Psoas muscle (tissue), 7 donors: ENCODE measurements at regions not wholly inside any gene's neighbourhood (a gene's known extent, or its start where the extent isn't known, plus 50 kb on each side); places are given as distances from the start of the nearest gene placed in this dataset.

Experiments
- ATAC-seq, 4 donors: fragments of 200-7000 bp; cut with Tn5 transposase; one replicate each; pipeline ENCODE4 v1.9.1; 2020; ENCODE audit warnings: moderate library complexity in 3 of 4, mild to moderate bottlenecking in 2 of 4
- DNase-seq, 2 donors: peaks; one replicate each; pipeline ENCODE4 v3.0.0-alpha.2; 2020
- H3K27ac ChIP-seq: fragments of 200-600 bp; one replicate; pipeline ENCODE4 v1.8.0; 2022
- H3K27me3 ChIP-seq, 3 donors: fragments of 200-600 bp in 1 of 3; one replicate each; pipeline versions ENCODE4 v1.6.1 to v1.8.0; 2013 to 2022; ENCODE audit warnings: low read length in 2 of 3, mild to moderate bottlenecking in 2 of 3, moderate library complexity in 1 of 3; ENCODE audit not compliant: insufficient read depth in 3 of 3
- H3K36me3 ChIP-seq, 2 donors: fragments of 200-600 bp in 1 of 2; one replicate each; pipeline versions ENCODE4 v1.6.1 to v1.8.0; 2013 to 2022; ENCODE audit warnings: low read depth in 1 of 2, mild to moderate bottlenecking in 1 of 2, moderate library complexity in 1 of 2; ENCODE audit not compliant: insufficient read depth in 1 of 2
- H3K4me1 ChIP-seq: fragments of 200-600 bp; one replicate; pipeline ENCODE4 v1.8.0; 2022
- H3K4me3 ChIP-seq: fragments of 200-600 bp; one replicate; pipeline ENCODE4 v1.8.0; 2022; ENCODE audit warnings: mild to moderate bottlenecking
- H3K9me3 ChIP-seq: fragments of 200-600 bp; one replicate; pipeline ENCODE4 v1.8.0; 2022
- CTCF ChIP-seq: fragments of 200-600 bp; IDR thresholded peaks from one replicate; pipeline ENCODE4 v1.8.0; 2022; ENCODE audit warnings: antibody characterized with exemption
- WGBS, 3 donors: extraction: QIAGEN DNeasy Blood & Tissue Kit; methylation state at CpG; one replicate each; pipeline versions ENCODE4 v1.1.6 to v1.1.7; 2013; 5-methylcytosine and 5-hydroxymethylcytosine counted together
- intact Hi-C, 2 donors: fragments of 100-400 bp; cut with DNase I; formaldehyde crosslinking; loops; one replicate each; pipeline versions ENCODE4 v1.11.0 to v1.14.2; 2022
- donor health status: healthy with polysubstance abuse.
- donor health status: DM: no; HTN: no; CAD: no; lungs with moderate emphysema.
- donor health status: Bipolar disorder and iron deficiency.
- donor health status: healthy.
- donor health status: DM: yes; HTN: yes; CAD: no.
- donor health status: DM: no; HTN: no; CAD: no.
- donor health status: DM: yes; HTN: yes; CAD: no.

GRCh38 chr16:64094992-64095634, 1026.8 kb downstream of the CDH11 start:
- WGBS, 3 donors: 69 to 81% (median 74%) methylated on average over 7 of the region's 7 CpGs
- no peaks in the 10 kb centered on the region for H3K27me3 ChIP-seq
- intact Hi-C loops: loop anchor here in 1 of 2 donors (10.0 kb wide), 1 partner anchor 380 kb away; no protein-coding TSS in a partner anchor
- TF ChIP-seq CTCF: no peak
- H3K36me3 ChIP-seq: no peaks in the 10 kb centered on the region
- ATAC-seq (no peak), DNase-seq (no peak)
- no peaks in the 10 kb centered on the region for H3K4me1 ChIP-seq
- H3K9me3 ChIP-seq: no peaks in the 10 kb centered on the region
- no peak overlapping the region for H3K27ac ChIP-seq
- H3K4me3 ChIP-seq: no peak overlapping the region

GRCh38 chr16:64094181-64094965, 1027.5 kb downstream of the CDH11 start:
- H3K4me1 ChIP-seq: no peaks in the 10 kb centered on the region
- DNase-seq (no peak), ATAC-seq (no peak)
- intact Hi-C loops: loop anchor here in 1 of 2 donors (10.0 kb wide), 1 partner anchor 380 kb away; no protein-coding TSS in a partner anchor
- 39 to 65% (median 44%) methylated on average over 4 of the region's 4 CpGs for WGBS, 3 donors
- H3K9me3 ChIP-seq: no peaks in the 10 kb centered on the region
- no peaks in the 10 kb centered on the region for H3K36me3 ChIP-seq
- H3K4me3 ChIP-seq: no peak overlapping the region
- H3K27ac ChIP-seq: no peak overlapping the region
- H3K27me3 ChIP-seq: no peaks in the 10 kb centered on the region
- no peak for TF ChIP-seq CTCF

DNA sequence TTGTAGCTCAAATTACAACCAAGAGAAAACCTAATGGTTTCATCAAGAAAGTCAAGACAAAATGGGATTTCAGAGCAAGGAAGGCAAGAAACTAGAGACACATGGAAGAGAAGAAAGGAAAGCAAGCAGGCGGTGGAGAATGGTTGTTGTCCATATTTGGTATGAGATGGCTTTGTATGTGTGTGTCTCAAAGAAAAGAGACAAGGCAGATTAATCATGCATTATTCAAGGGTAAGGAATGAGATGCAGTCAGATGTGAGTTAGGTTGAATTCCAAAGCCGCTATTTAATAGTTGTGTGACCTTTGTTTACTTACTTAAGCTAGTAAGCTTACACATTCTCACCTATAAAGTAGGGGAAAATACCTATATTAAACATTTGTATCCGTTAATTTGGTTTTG, 1029.6 kb downstream of the CDH11 start:
- Histone ChIP-seq H3K27me3 (no peaks in the 10 kb centered on the region), H3K27ac (no peak overlapping the region), H3K4me1 (no peaks in the 10 kb centered on the region), H3K36me3 (no peaks in the 10 kb centered on the region), H3K4me3 (no peak overlapping the region), H3K9me3 (no peaks in the 10 kb centered on the region)
- TF ChIP-seq CTCF: no peak
- WGBS, 3 donors: 89 to 91% (median 91%) methylated on average over 3 of the region's 3 CpGs
- intact Hi-C loops: loop anchor here in 1 of 2 donors (10.0 kb wide), 1 partner anchor 383 kb away; no protein-coding TSS in a partner anchor
- ATAC-seq (no peak), DNase-seq (no peak)

- Histone ChIP-seq H3K36me3 (no peaks in the 10 kb centered on the region), H3K27ac (no peak overlapping the region), H3K4me3 (no peak overlapping the region), H3K27me3 (no peaks in the 10 kb centered on the region), H3K4me1 (no peaks in the 10 kb centered on the region), H3K9me3 (no peaks in the 10 kb centered on the region)
- TF ChIP-seq CTCF: no peak
- 37 to 43% (median 38%) methylated on average over 2 of the region's 2 CpGs for WGBS, 3 donors
- DNase-seq (no peak), ATAC-seq (no peak)
- intact Hi-C loops: loop anchor here in 1 of 2 donors (10.0 kb wide), 1 partner anchor 384 kb away; no protein-coding TSS in a partner anchor
Observed at GRCh38 chr16:64090327-64090726, 1031.5 kb downstream of the CDH11 start.
